GM23248 (cell line): ENCODE measurements at regions not wholly inside any gene's neighbourhood (a gene's known extent, or its start where the extent isn't known, plus 50 kb on each side); places are given as distances from the start of the nearest gene placed in this dataset.
"Not testable (repeated sequence)": the region's sequence is repeated elsewhere in the genome, so short reads cannot be mapped to it uniquely, and the experiment has no call there.

ENCODE experiments used
- EZH2 ChIP-seq: fragments of 200-600 bp; sonication (generic); IDR thresholded peaks from 2 replicates; pipeline ENCODE4 v1.6.1; 2018; ENCODE audit warnings: antibody characterized with exemption, mild to moderate bottlenecking; ENCODE audit not compliant: insufficient read depth, poor library complexity, severe bottlenecking
- EZH2phosphoT487 ChIP-seq: fragments of 200-600 bp; sonication (generic); IDR thresholded peaks from 2 replicates; pipeline ENCODE4 v1.6.1; 2018; ENCODE audit warnings: antibody characterized with exemption, moderate library complexity, mild to moderate bottlenecking, low read depth; ENCODE audit not compliant: insufficient read depth

DNA sequence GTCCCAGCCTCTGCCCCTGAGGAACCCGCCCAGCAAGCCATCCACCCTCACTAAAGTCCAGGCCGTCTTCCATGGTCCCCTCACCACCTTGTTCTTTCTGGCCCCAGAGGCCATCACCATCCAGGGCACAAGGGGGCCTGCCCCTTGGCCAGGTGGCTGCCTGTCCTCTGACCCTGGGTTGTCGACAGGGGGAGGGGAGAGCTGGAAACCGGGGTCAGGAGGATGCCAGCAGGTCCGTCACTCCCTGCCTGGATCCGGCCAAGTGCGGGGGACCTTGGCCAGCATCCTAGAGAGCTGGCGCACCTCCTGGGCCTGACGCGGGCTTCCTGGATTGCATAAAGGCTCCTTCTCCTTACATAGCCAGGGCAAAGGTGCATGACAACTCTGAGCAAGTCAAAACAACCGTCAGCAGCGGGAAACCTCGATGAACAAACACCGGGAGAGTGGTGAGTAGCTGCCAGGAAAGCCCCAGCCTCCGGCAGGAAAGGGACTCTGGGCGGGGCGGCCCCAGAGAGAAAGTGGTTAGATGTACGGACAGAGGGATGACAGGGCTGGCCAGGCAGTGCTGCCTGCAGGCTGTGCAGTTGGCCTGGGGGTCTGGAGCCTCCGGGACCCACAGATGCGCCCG lies 4461.2 kb upstream of the TPTE start:
- not testable (repeated sequence) for TF ChIP-seq EZH2, EZH2phosphoT487
